BLaER1 (cell line): ENCODE measurements at regions not wholly inside any gene's neighbourhood (a gene's known extent, or its start where the extent isn't known, plus 50 kb on each side); places are given as distances from the start of the nearest gene placed in this dataset.

Experiments used
- H3K27ac ChIP-seq: shearing (Covaris generic); formaldehyde crosslinking; 2 replicates; pipeline ENCODE4 v1.8.1; 2022
- H3K27me3 ChIP-seq: shearing (Covaris generic); formaldehyde crosslinking; 2 replicates; pipeline ENCODE4 v1.8.1; 2022
- H3K36me3 ChIP-seq: shearing (Covaris generic); formaldehyde crosslinking; 2 replicates; pipeline ENCODE4 v1.8.1; 2022
- H3K4me1 ChIP-seq: shearing (Covaris generic); formaldehyde crosslinking; 2 replicates; pipeline ENCODE4 v1.8.1; 2022
- H3K4me2 ChIP-seq: shearing (Covaris generic); formaldehyde crosslinking; 2 replicates; pipeline ENCODE4 v1.8.1; 2022
- H3K4me3 ChIP-seq: shearing (Covaris generic); formaldehyde crosslinking; 2 replicates; pipeline ENCODE4 v1.8.1; 2022
- H3K9ac ChIP-seq: shearing (Covaris generic); formaldehyde crosslinking; 2 replicates; pipeline ENCODE4 v1.8.1; 2022
- H3K9me3 ChIP-seq: shearing (Covaris generic); formaldehyde crosslinking; 2 replicates; pipeline ENCODE4 v1.8.1; 2022
- H4K20me1 ChIP-seq: shearing (Covaris generic); formaldehyde crosslinking; 2 replicates; pipeline ENCODE4 v1.8.1; 2022
- Cebpa-rat ChIP-seq: shearing (Covaris generic); IDR thresholded peaks from 2 replicates; pipeline ENCODE4 v1.8.1; 2022

GRCh38 chr20:62535282-62535811, 59.6 kb upstream of the GATA5 start:
- Histone ChIP-seq H3K4me1 (peaks cover 32% of the 10 kb centered on the region), H3K4me2 (no peak overlapping the region), H3K9me3 (no peaks in the 10 kb centered on the region), H4K20me1 (no peaks in the 10 kb centered on the region), H3K27me3 (peaks cover 15% of the 10 kb centered on the region), H3K36me3 (no peaks in the 10 kb centered on the region), H3K27ac (no peak overlapping the region), H3K9ac (no peak overlapping the region), H3K4me3 (no peak overlapping the region)
- TF ChIP-seq Cebpa-rat, result no peak

- Histone ChIP-seq H3K27me3 (peaks cover 13% of the 10 kb centered on the region), H3K36me3 (no peaks in the 10 kb centered on the region), H3K9ac (no peak overlapping the region), H3K27ac (no peak overlapping the region), H3K4me1 (peaks cover 26% of the 10 kb centered on the region), H4K20me1 (no peaks in the 10 kb centered on the region), H3K4me3 (no peak overlapping the region), H3K4me2 (no peak overlapping the region), H3K9me3 (no peaks in the 10 kb centered on the region)
- TF ChIP-seq Cebpa-rat, result no peak
Observed at GRCh38 chr20:62535964-62536363, 60.2 kb upstream of the GATA5 start.

- H3K4me1 ChIP-seq, result peaks cover 20% of the 10 kb centered on the region
- no peak overlapping the region for H3K4me3 ChIP-seq
- no peak overlapping the region for H3K4me2 ChIP-seq
- TF ChIP-seq Cebpa-rat, result no peak
- no peak overlapping the region for H3K9ac ChIP-seq
- H3K27ac ChIP-seq, result no peak overlapping the region
- H4K20me1 ChIP-seq, result no peaks in the 10 kb centered on the region
- H3K27me3 ChIP-seq, result peaks cover 10% of the 10 kb centered on the region
- no peaks in the 10 kb centered on the region for H3K36me3 ChIP-seq
- no peaks in the 10 kb centered on the region for H3K9me3 ChIP-seq
Observed at GRCh38 chr20:62536871-62537401, 61.1 kb upstream of the GATA5 start.

GRCh38 chr20:62537649-62538292, 62.0 kb upstream of the GATA5 start:
- Histone ChIP-seq H3K9ac (no peak overlapping the region), H3K27me3 (peaks cover 5% of the 10 kb centered on the region; the same call in 1 of the 2 replicates), H4K20me1 (no peaks in the 10 kb centered on the region), H3K36me3 (no peaks in the 10 kb centered on the region), H3K4me2 (no peak overlapping the region), H3K4me3 (no peak overlapping the region), H3K9me3 (no peaks in the 10 kb centered on the region), H3K27ac (no peak overlapping the region), H3K4me1 (peaks cover 15% of the 10 kb centered on the region)
- no peak for TF ChIP-seq Cebpa-rat

- H3K36me3 ChIP-seq, result no peaks in the 10 kb centered on the region
- H3K27me3 ChIP-seq, result peaks cover 5% of the 10 kb centered on the region; the same call in 1 of the 2 replicates
- H3K4me1 ChIP-seq, result peaks cover 5% of the 10 kb centered on the region
- H3K9me3 ChIP-seq, result no peaks in the 10 kb centered on the region
- no peaks in the 10 kb centered on the region for H4K20me1 ChIP-seq
- H3K27ac ChIP-seq, result no peak overlapping the region
- no peak overlapping the region for H3K9ac ChIP-seq
- H3K4me2 ChIP-seq, result no peak overlapping the region
- TF ChIP-seq Cebpa-rat, result no peak
- no peak overlapping the region for H3K4me3 ChIP-seq
Observed at GRCh38 chr20:62539198-62540045, 63.6 kb upstream of the GATA5 start.

GRCh38 chr20:62540504-62540903, 64.7 kb upstream of the GATA5 start:
- Histone ChIP-seq H3K4me2 (no peak overlapping the region), H3K27me3 (peaks cover 5% of the 10 kb centered on the region; the same call in 1 of the 2 replicates)
- TF ChIP-seq Cebpa-rat, result no peak

GRCh38 chr20:62542862-62543261, 67.1 kb upstream of the GATA5 start:
- no peak for TF ChIP-seq Cebpa-rat
- no peak overlapping the region for H3K4me3 ChIP-seq
- H3K27ac ChIP-seq, result no peak overlapping the region
- 0 out of 2 replicates have a peak, but pooled peaks cover 6% of the 10 kb centered on the region for H3K9me3 ChIP-seq
- H3K36me3 ChIP-seq, result no peaks in the 10 kb centered on the region
- H4K20me1 ChIP-seq, result no peaks in the 10 kb centered on the region; the same call in 1 of the 2 replicates
- H3K27me3 ChIP-seq, result peaks cover 10% of the 10 kb centered on the region; the same call in 1 of the 2 replicates
- H3K4me2 ChIP-seq, result no peak overlapping the region
- H3K4me1 ChIP-seq, result peaks cover 19% of the 10 kb centered on the region
- no peak overlapping the region for H3K9ac ChIP-seq

More at GRCh38 chr20:62540504-62540903, 64.7 kb upstream of the GATA5 start:
- Histone ChIP-seq H3K4me3 (no peak overlapping the region), H3K9ac (no peak overlapping the region), H3K4me1 (peaks cover 5% of the 10 kb centered on the region), H3K27ac (no peak overlapping the region), H3K9me3 (0 out of 2 replicates have a peak, but pooled peaks cover 6% of the 10 kb centered on the region), H3K36me3 (no peaks in the 10 kb centered on the region), H4K20me1 (no peaks in the 10 kb centered on the region)

GRCh38 chr20:62543470-62544302, 67.9 kb upstream of the GATA5 start:
- Histone ChIP-seq H3K4me1 (peaks cover 26% of the 10 kb centered on the region), H3K27me3 (peaks cover 17% of the 10 kb centered on the region), H3K9ac (no peak overlapping the region), H3K4me2 (no peak overlapping the region), H3K9me3 (0 out of 2 replicates have a peak, but pooled peaks cover 6% of the 10 kb centered on the region), H3K36me3 (no peaks in the 10 kb centered on the region), H3K27ac (no peak overlapping the region), H4K20me1 (peaks cover 3% of the 10 kb centered on the region; the same call in 1 of the 2 replicates), H3K4me3 (no peak overlapping the region)
- no peak for TF ChIP-seq Cebpa-rat

- no peak overlapping the region for H3K4me2 ChIP-seq
- H3K36me3 ChIP-seq, result no peaks in the 10 kb centered on the region
- peaks cover 12% of the 10 kb centered on the region; the same call in 1 of the 2 replicates for H4K20me1 ChIP-seq
- TF ChIP-seq Cebpa-rat, result no peak
- H3K4me3 ChIP-seq, result no peak overlapping the region
- H3K9me3 ChIP-seq, result 0 out of 2 replicates have a peak, but pooled peaks cover 6% of the 10 kb centered on the region
- peaks cover 35% of the 10 kb centered on the region for H3K4me1 ChIP-seq
- H3K27ac ChIP-seq, result no peak overlapping the region
- H3K27me3 ChIP-seq, result peaks cover 26% of the 10 kb centered on the region
- no peak overlapping the region for H3K9ac ChIP-seq
Observed at GRCh38 chr20:62544505-62545055, 68.8 kb upstream of the GATA5 start.
